ENCODE measurements at regions not wholly inside any gene's neighbourhood (a gene's known extent, or its start where the extent isn't known, plus 50 kb on each side); places are given as distances from the start of the nearest gene placed in this dataset.
A peak's percentile ranks its signal among the peaks of the same experiment; 100 is the strongest.

- intact Hi-C loops (cut with DNase I; ENCODE audit: low total_unique reads) (no loop called here), in situ Hi-C loops (cut with MboI; ENCODE audit: low sequenced_read_pairs in 4 of 4) (no loop called here)
- no peak overlapping the region for H3K4me3 ChIP-seq
- H3K9me3 ChIP-seq: peaks cover 0 to 10% (median 0%) of the 10 kb centered on the region in 3 donors
- H3K4me1 ChIP-seq: no peaks in the 10 kb centered on the region
- H3K27me3 ChIP-seq: peaks cover 0 to 15% (median 15%) of the 10 kb centered on the region in 3 donors
- no peak for TF ChIP-seq POLR2A (IDR thresholded peaks at IDR 0.05)
- no peak for TF ChIP-seq CTCF (IDR thresholded peaks at IDR 0.05 in 4 of 5, conservative IDR thresholded peaks at IDR 0.05 in 1 of 5)
- no peaks in the 10 kb centered on the region for H3K36me3 ChIP-seq
- ATAC-seq (no peak), DNase-seq (no peak)
- H3K27ac ChIP-seq: no peak overlapping the region
Observed at GRCh38 chr14:104445832-104446381, 133.7 kb upstream of the C14orf180 start.

DNA sequence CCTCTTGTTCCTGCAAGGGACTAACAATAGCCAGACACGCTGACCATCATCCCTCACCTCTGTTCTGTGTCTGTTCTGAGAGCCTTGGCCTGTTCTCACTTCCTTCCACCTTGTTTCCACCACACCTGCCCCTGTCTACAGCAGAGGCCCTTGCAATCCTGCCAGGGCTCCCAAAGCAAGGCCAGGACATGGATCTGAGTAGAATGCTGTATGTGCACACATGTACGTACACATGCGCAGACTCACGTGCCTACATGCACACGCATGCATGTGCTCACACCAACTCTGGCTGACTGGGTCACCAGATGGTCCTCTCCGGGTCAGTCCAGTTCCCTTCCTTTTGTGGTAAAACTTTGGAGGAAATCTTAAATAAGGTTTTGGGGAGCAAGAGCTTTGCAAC is 133.0 kb upstream of the C14orf180 start:
- in situ Hi-C loops (cut with MboI; ENCODE audit: low sequenced_read_pairs in 4 of 4) (no loop called here), intact Hi-C loops (cut with DNase I; ENCODE audit: low total_unique reads) (no loop called here)
- ATAC-seq (no peak), DNase-seq (no peak)
- Histone ChIP-seq H3K27ac (no peak overlapping the region), H3K36me3 (no peaks in the 10 kb centered on the region), H3K9me3 (peaks cover 0 to 10% (median 0%) of the 10 kb centered on the region in 3 donors), H3K4me3 (no peak overlapping the region), H3K27me3 (peaks cover 0 to 15% (median 15%) of the 10 kb centered on the region in 3 donors), H3K4me1 (no peaks in the 10 kb centered on the region)
- TF ChIP-seq CTCF (IDR thresholded peaks at IDR 0.05 in 4 of 5, conservative IDR thresholded peaks at IDR 0.05 in 1 of 5) (no peak), POLR2A (IDR thresholded peaks at IDR 0.05) (no peak)

DNA sequence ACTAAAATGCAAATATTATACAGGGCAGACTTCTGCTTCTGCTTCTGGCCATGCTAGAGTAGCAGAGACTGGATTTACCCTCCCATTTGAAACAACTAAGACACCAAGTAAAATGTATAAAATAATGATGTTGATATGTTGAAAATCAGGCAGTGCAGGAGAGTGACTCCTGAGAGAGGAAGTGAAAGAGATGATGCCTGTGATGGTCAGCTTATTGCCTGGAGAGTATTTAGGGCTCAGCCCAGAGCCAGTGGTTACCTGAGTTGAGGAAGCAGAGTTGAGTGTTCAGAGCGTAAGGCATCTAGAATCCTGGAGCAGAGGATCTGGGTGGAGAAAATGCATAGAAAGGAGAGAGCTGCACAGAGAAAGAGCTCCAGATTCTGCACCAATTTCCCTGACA is 131.8 kb upstream of the C14orf180 start:
- TF ChIP-seq POLR2A (IDR thresholded peaks at IDR 0.05): no peak
- Histone ChIP-seq H3K36me3 (no peaks in the 10 kb centered on the region), H3K9me3 (peaks cover 0 to 10% (median 0%) of the 10 kb centered on the region in 3 donors), H3K27ac (no peak overlapping the region), H3K4me3 (no peak overlapping the region), H3K4me1 (no peaks in the 10 kb centered on the region), H3K27me3 (peaks cover 0 to 15% (median 15%) of the 10 kb centered on the region in 3 donors)
- in situ Hi-C loops (cut with MboI; ENCODE audit: low sequenced_read_pairs in 4 of 4): no loop called here
- ATAC-seq (no peak), DNase-seq (no peak)
- intact Hi-C loops (cut with DNase I; ENCODE audit: low total_unique reads): no loop called here

DNA sequence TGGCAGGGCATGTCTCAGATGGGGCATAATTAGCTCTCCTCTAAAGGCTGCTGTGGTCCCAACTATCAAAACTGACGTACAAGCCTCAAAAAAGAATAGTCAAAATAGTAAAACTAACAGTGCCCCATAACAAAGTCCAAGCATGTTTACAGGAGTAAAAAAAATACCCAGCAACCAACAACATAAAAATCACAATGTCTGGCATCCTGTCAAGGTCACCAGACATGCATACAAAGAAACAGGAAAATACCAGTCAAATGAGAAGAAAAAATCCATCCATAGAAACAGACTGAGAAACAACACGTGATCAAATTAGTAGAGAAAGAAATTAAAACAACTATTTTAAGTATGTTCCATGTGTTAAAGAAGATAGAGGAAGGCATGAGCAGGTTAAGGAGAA is 131.2 kb upstream of the C14orf180 start:
- peak overlapping the region in 1 of 4 donors; percentile 25 for H3K4me3 ChIP-seq
- no peaks in the 10 kb centered on the region for H3K4me1 ChIP-seq
- H3K36me3 ChIP-seq: no peaks in the 10 kb centered on the region
- ATAC-seq (no peak), DNase-seq (no peak)
- intact Hi-C loops (cut with DNase I; ENCODE audit: low total_unique reads) (no loop called here), in situ Hi-C loops (cut with MboI; ENCODE audit: low sequenced_read_pairs in 4 of 4) (no loop called here)
- H3K9me3 ChIP-seq: peaks cover 0 to 10% (median 0%) of the 10 kb centered on the region in 3 donors
- H3K27ac ChIP-seq: no peak overlapping the region
- H3K27me3 ChIP-seq: peaks cover 0 to 15% (median 15%) of the 10 kb centered on the region in 3 donors
- TF ChIP-seq CTCF (IDR thresholded peaks at IDR 0.05 in 4 of 5, conservative IDR thresholded peaks at IDR 0.05 in 1 of 5) (no peak), POLR2A (IDR thresholded peaks at IDR 0.05) (no peak)

DNA sequence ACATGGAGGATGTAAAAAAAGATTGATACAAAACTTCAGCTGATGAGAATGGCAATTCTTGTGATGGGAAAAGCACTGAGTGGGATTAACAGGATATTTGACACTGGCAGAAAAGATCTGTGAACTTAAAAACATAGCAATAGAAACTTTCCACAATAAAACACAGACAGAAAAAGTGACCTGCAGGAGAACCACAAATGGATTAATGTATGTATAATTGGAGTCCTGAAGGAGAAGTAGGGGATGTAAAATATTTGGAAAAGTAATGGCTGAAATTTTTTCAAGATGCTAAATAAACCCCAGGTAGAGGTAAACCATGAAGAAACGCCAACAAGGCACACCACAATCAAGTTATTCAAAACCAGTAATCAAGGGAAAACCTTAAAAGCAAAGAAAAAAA is 130.8 kb upstream of the C14orf180 start:
- intact Hi-C loops (cut with DNase I; ENCODE audit: low total_unique reads) (no loop called here), in situ Hi-C loops (cut with MboI; ENCODE audit: low sequenced_read_pairs in 4 of 4) (no loop called here)
- no peak for ATAC-seq
- peaks cover 0 to 15% (median 15%) of the 10 kb centered on the region in 3 donors for H3K27me3 ChIP-seq
- H3K27ac ChIP-seq: no peak overlapping the region
- no peaks in the 10 kb centered on the region for H3K4me1 ChIP-seq
- DNase-seq: no peak
- H3K9me3 ChIP-seq: peaks cover 0 to 10% (median 0%) of the 10 kb centered on the region in 3 donors
- H3K36me3 ChIP-seq: no peaks in the 10 kb centered on the region
- H3K4me3 ChIP-seq: peak overlapping the region in 1 of 4 donors; percentile 25
- no peak for TF ChIP-seq CTCF (IDR thresholded peaks at IDR 0.05 in 4 of 5, conservative IDR thresholded peaks at IDR 0.05 in 1 of 5)
- no peak for TF ChIP-seq POLR2A (IDR thresholded peaks at IDR 0.05)
